Neuronal stem cell (in vitro differentiated cells): ENCODE measurements at regions not wholly inside any gene's neighbourhood (a gene's known extent, or its start where the extent isn't known, plus 50 kb on each side); places are given as distances from the start of the nearest gene placed in this dataset.

Experiments
- DNase-seq: peaks from one replicate; pipeline ENCODE4 v3.0.0-alpha.2; 2013; ENCODE audit warnings: low spot score
- H2AFZ ChIP-seq: one replicate; pipeline ENCODE4 v1.6.1; 2013; ENCODE audit warnings: mild to moderate bottlenecking, low read length, inconsistent platforms
- H2AK5ac ChIP-seq: 2 replicates; pipeline ENCODE4 v1.6.1; 2013; ENCODE audit warnings: low read depth, mild to moderate bottlenecking, inconsistent platforms, low read length, moderate library complexity, mixed read lengths
- H2BK120ac ChIP-seq: 2 replicates; pipeline ENCODE4 v1.6.1; 2013; ENCODE audit warnings: low read depth, mild to moderate bottlenecking, inconsistent platforms, low read length, moderate library complexity, mixed read lengths
- H2BK12ac ChIP-seq: one replicate; pipeline ENCODE4 v1.6.1; 2013; ENCODE audit warnings: low read length, inconsistent platforms
- H2BK15ac ChIP-seq: 2 replicates; pipeline ENCODE4 v1.6.1; 2013; ENCODE audit warnings: mild to moderate bottlenecking, low read length, inconsistent platforms, mixed read lengths
- H2BK5ac ChIP-seq: one replicate; pipeline ENCODE4 v1.6.1; 2013; ENCODE audit warnings: inconsistent platforms, mild to moderate bottlenecking, low read length, moderate library complexity
- H3K14ac ChIP-seq: one replicate; pipeline ENCODE4 v1.6.1; 2013; ENCODE audit warnings: low read length, inconsistent platforms
- H3K18ac ChIP-seq: 2 replicates; pipeline ENCODE4 v1.6.1; 2013; ENCODE audit warnings: low read length, inconsistent platforms
- H3K23ac ChIP-seq: 2 replicates; pipeline ENCODE4 v1.6.1; 2013; ENCODE audit warnings: low read depth, mild to moderate bottlenecking, mixed read lengths, low read length, inconsistent platforms; ENCODE audit not compliant: poor library complexity
- H3K27ac ChIP-seq: replicated peaks from 3 replicates; pipeline ENCODE4 v1.5.1; 2013; ENCODE audit warnings: low read length, inconsistent platforms
- H3K27me3 ChIP-seq, 3 experiments: 2 replicates each; pipeline ENCODE4 v1.6.1; 2013; ENCODE audit warnings: low read length in 3 of 3, mild to moderate bottlenecking in 2 of 3, inconsistent platforms in 1 of 3, low read depth in 1 of 3, mixed read lengths in 1 of 3, moderate library complexity in 1 of 3; ENCODE audit not compliant: control insufficient read depth in 3 of 3, insufficient read depth in 3 of 3
- H3K36me3 ChIP-seq, 2 donors: replicated peaks in 1 of 2; 2 replicates each; pipeline ENCODE4 v1.6.1; 2013; ENCODE audit warnings: low read length in 2 of 2; ENCODE audit not compliant: control insufficient read depth in 2 of 2, insufficient read depth in 2 of 2
- H3K4ac ChIP-seq: 2 replicates; pipeline ENCODE4 v1.6.1; 2013; ENCODE audit warnings: inconsistent platforms, mild to moderate bottlenecking, low read length, moderate library complexity
- H3K4me1 ChIP-seq, 2 donors: 1 replicate in 1 of 2; 2 replicates in 1 of 2; pipeline ENCODE4 v1.6.1; 2013; ENCODE audit warnings: low read length in 2 of 2, low read depth in 1 of 2; ENCODE audit not compliant: control insufficient read depth in 2 of 2, insufficient read depth in 1 of 2
- H3K4me2 ChIP-seq: one replicate; pipeline ENCODE4 v1.6.1; 2013; ENCODE audit warnings: mild to moderate bottlenecking, low read length, inconsistent platforms; ENCODE audit not compliant: insufficient read depth, poor library complexity, severe bottlenecking
- H3K4me3 ChIP-seq, 2 donors: 2 replicates each; pipeline ENCODE4 v1.5.1; 2013; ENCODE audit warnings: low read length in 2 of 2, mild to moderate bottlenecking in 2 of 2, inconsistent platforms in 1 of 2, moderate library complexity in 1 of 2
- H3K79me1 ChIP-seq: one replicate; pipeline ENCODE4 v1.6.1; 2013; ENCODE audit warnings: low read depth, mild to moderate bottlenecking, inconsistent platforms, low read length, moderate library complexity
- H3K9ac ChIP-seq: one replicate; pipeline ENCODE4 v1.6.1; 2013; ENCODE audit warnings: mild to moderate bottlenecking, low read depth, low read length, inconsistent platforms; ENCODE audit not compliant: poor library complexity
- H3K9me3 ChIP-seq, 2 donors: replicated peaks in 1 of 2; 2 replicates each; pipeline versions ENCODE3 to v1.6.1; 2013; ENCODE audit warnings: low read length in 2 of 2, mild to moderate bottlenecking in 2 of 2, inconsistent platforms in 1 of 2, low read depth in 1 of 2, mixed read lengths in 1 of 2, moderate library complexity in 1 of 2; ENCODE audit not compliant: control insufficient read depth in 2 of 2, insufficient read depth in 1 of 2
- H4K8ac ChIP-seq: one replicate; pipeline ENCODE4 v1.6.1; 2013; ENCODE audit warnings: low read depth, mild to moderate bottlenecking, inconsistent platforms, low read length, moderate library complexity
- H4K91ac ChIP-seq: one replicate; pipeline ENCODE4 v1.6.1; 2013; ENCODE audit warnings: low read length, low read depth, mild to moderate bottlenecking, inconsistent platforms; ENCODE audit not compliant: poor library complexity
- WGBS, 2 donors: extraction: QIAGEN DNeasy Blood & Tissue Kit; methylation state at CpG; one replicate each; pipeline ENCODE4 v1.1.7; 2013; ENCODE audit warnings: missing lambda C conversion rate in 2 of 2, mixed read lengths in 1 of 2; ENCODE audit not compliant: insufficient read length in 2 of 2, insufficient replicate concordance in 1 of 2; ENCODE audit errors: extremely low coverage in 2 of 2; 5-methylcytosine and 5-hydroxymethylcytosine counted together

DNA sequence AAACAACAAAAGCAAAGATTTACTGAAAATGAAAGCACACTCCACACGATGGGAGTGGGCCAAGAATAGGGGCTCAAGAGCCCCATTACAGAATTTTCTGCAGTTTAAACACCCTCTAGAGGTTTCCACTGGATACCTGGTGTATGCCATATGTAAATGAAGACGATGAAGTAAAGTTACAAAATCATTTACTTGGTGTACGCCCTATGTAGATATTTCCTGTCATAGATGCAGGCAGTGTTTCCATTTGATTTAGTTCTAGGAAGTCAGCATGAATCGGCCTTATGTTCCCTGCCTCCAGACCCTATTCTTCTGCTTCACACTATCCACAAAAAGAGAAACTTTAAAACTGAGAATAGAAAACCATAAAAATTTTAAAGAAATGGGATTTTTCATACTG is 404.4 kb upstream of the GJE1 start:
- H3K27ac ChIP-seq = no peak overlapping the region
- no CpG with 5 or more reads among the region's 4 CpGs for WGBS, 2 donors
- H3K4ac ChIP-seq = no peak overlapping the region
- H3K36me3 ChIP-seq = no peaks in the 10 kb centered on the region
- no peak overlapping the region for H2BK5ac ChIP-seq
- no peak overlapping the region for H3K4me2 ChIP-seq
- no peak overlapping the region for H3K23ac ChIP-seq
- peak overlapping the region; percentile 71 for H2AFZ ChIP-seq
- H2BK12ac ChIP-seq = no peak overlapping the region
- no peaks in the 10 kb centered on the region for H3K27me3 ChIP-seq
- no peak overlapping the region for H3K14ac ChIP-seq
- peaks cover 5 to 8% of the 10 kb centered on the region in 2 donors for H3K4me1 ChIP-seq
- no peak overlapping the region for H2BK15ac ChIP-seq
- no peak overlapping the region for H2BK120ac ChIP-seq
- no peak overlapping the region for H2AK5ac ChIP-seq
- H4K91ac ChIP-seq = no peak overlapping the region
- no peak overlapping the region for H3K9ac ChIP-seq
- no peak for DNase-seq
- no peak overlapping the region for H3K4me3 ChIP-seq
- H3K79me1 ChIP-seq = no peaks in the 10 kb centered on the region
- H3K18ac ChIP-seq = no peak overlapping the region
- H3K9me3 ChIP-seq = no peaks in the 10 kb centered on the region
- no peak overlapping the region for H4K8ac ChIP-seq

DNA sequence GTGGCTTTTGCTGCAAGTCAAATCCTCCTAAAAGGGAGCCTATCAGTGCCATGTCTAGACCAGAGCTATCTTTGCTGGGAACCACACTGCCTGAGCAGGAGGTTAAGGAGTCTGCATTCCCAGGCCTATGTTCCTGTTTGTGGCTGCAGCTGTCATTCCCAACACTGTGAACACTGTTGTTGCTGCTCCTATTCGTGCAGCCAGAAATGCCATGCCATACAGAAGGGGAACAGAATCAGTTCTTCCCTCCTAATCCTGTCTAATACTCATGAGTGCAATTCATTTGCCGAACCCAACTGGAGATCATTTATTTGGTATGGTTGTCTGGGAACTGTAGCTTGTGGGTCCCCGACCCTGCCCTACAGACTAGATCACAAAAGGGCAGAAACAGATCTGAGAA is 406.5 kb upstream of the GJE1 start:
- peak; percentile 20 for DNase-seq
- Histone ChIP-seq H3K23ac (no peak overlapping the region), H3K79me1 (no peaks in the 10 kb centered on the region), H2AFZ (peak overlapping the region; percentile 81), H4K8ac (no peak overlapping the region), H3K18ac (no peak overlapping the region), H2BK12ac (no peak overlapping the region), H3K9ac (no peak overlapping the region), H2BK15ac (no peak overlapping the region), H3K27ac (no peak overlapping the region), H3K27me3 (no peaks in the 10 kb centered on the region), H2AK5ac (no peak overlapping the region), H3K9me3 (no peaks in the 10 kb centered on the region), H3K36me3 (no peaks in the 10 kb centered on the region), H3K4me2 (no peak overlapping the region), H2BK120ac (no peak overlapping the region), H4K91ac (no peak overlapping the region), H3K4me3 (no peak overlapping the region), H3K4me1 (peaks cover 5 to 8% of the 10 kb centered on the region in 2 donors), H3K4ac (no peak overlapping the region), H2BK5ac (no peak overlapping the region), H3K14ac (no peak overlapping the region)
- no CpG with 5 or more reads among the region's 3 CpGs for WGBS, 2 donors

DNA sequence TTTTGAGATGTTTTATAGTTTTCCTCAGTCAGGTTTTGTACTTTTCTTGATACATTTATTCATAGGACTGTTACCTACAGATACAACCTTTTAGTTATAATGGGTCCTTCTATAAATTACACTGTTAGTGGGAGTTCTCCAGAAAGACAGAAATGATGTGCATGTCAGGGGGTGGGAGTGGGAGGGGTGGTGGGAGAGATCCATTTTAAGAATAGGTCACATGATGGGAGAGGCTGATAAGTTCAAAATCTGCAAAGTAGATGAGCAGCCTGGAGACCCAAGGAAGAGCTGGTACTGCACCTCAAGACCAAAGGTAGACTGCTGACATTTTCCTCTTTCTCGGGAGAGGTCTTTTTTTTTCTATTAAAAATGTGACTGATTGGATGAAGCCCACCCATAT is 408.0 kb upstream of the GJE1 start:
- no peak overlapping the region for H4K8ac ChIP-seq
- H3K79me1 ChIP-seq = no peaks in the 10 kb centered on the region
- H3K4ac ChIP-seq = no peak overlapping the region
- no peak for DNase-seq
- no peaks in the 10 kb centered on the region for H3K27me3 ChIP-seq
- no peak overlapping the region for H3K4me3 ChIP-seq
- no peak overlapping the region for H2AFZ ChIP-seq
- WGBS, 2 donors = no CpG with 5 or more reads among the region's 1 CpG
- H3K18ac ChIP-seq = no peak overlapping the region
- no peak overlapping the region for H2BK120ac ChIP-seq
- H3K4me2 ChIP-seq = no peak overlapping the region
- no peak overlapping the region for H3K14ac ChIP-seq
- no peak overlapping the region for H3K9ac ChIP-seq
- no peak overlapping the region for H2BK5ac ChIP-seq
- no peaks in the 10 kb centered on the region for H3K36me3 ChIP-seq
- H3K4me1 ChIP-seq = peaks cover 5 to 8% of the 10 kb centered on the region in 2 donors
- no peak overlapping the region for H3K23ac ChIP-seq
- H3K27ac ChIP-seq = no peak overlapping the region
- no peak overlapping the region for H4K91ac ChIP-seq
- H2AK5ac ChIP-seq = no peak overlapping the region
- no peaks in the 10 kb centered on the region for H3K9me3 ChIP-seq
- H2BK15ac ChIP-seq = no peak overlapping the region
- no peak overlapping the region for H2BK12ac ChIP-seq

DNA sequence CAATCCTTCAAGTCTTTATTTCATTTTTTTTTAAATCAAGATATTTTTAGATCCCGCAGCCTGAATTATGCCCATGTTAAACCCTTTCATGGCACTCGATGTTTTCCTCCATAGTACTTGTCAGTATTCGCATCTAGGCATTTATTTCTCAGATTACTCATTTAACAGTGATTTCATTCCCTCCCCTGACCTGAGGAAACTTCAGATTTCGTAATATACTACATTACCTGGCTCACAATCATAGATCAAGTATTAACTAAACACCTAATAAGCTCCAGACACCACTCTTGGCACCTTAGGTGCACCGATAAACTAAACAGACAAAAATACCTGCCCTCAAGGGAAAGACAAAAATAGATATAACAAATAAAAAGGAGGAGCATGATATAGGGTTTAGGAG is 413.2 kb upstream of the GJE1 start:
- H3K14ac ChIP-seq = no peak overlapping the region
- WGBS, 2 donors = no CpG with 5 or more reads among the region's 5 CpGs
- H2BK15ac ChIP-seq = no peak overlapping the region

More for the DNA sequence above, 413.2 kb upstream of the GJE1 start:
- Histone ChIP-seq H4K8ac (no peak overlapping the region), H3K4me1 (no peaks in the 10 kb centered on the region), H3K23ac (no peak overlapping the region), H2AFZ (no peak overlapping the region), H3K27me3 (no peaks in the 10 kb centered on the region), H3K36me3 (no peaks in the 10 kb centered on the region), H2BK120ac (no peak overlapping the region), H2AK5ac (no peak overlapping the region), H2BK5ac (no peak overlapping the region), H3K4me3 (no peak overlapping the region), H3K4me2 (no peak overlapping the region), H3K79me1 (no peaks in the 10 kb centered on the region), H3K18ac (no peak overlapping the region), H4K91ac (no peak overlapping the region), H2BK12ac (no peak overlapping the region), H3K9me3 (no peaks in the 10 kb centered on the region), H3K27ac (no peak overlapping the region), H3K4ac (no peak overlapping the region), H3K9ac (no peak overlapping the region)
- no peak for DNase-seq
